Astrocyte (in vitro differentiated cells and primary cell): ENCODE measurements at regions not wholly inside any gene's neighbourhood (a gene's known extent, or its start where the extent isn't known, plus 50 kb on each side); places are given as distances from the start of the nearest gene placed in this dataset.

Experiments
- EZH2 ChIP-seq: IDR thresholded peaks from 2 replicates; pipeline ENCODE4 v1.6.1; 2012; ENCODE audit warnings: mild to moderate bottlenecking, low read length, inconsistent platforms; ENCODE audit not compliant: insufficient read depth
- TF ChIP-seq, protein P1 (sequence below): IDR thresholded peaks from 2 replicates; pipeline ENCODE4 v1.5.1; 2011; ENCODE audit warnings: low read depth, mild to moderate bottlenecking, inconsistent platforms, low read length, moderate library complexity; ENCODE audit not compliant: insufficient read depth

DNA sequence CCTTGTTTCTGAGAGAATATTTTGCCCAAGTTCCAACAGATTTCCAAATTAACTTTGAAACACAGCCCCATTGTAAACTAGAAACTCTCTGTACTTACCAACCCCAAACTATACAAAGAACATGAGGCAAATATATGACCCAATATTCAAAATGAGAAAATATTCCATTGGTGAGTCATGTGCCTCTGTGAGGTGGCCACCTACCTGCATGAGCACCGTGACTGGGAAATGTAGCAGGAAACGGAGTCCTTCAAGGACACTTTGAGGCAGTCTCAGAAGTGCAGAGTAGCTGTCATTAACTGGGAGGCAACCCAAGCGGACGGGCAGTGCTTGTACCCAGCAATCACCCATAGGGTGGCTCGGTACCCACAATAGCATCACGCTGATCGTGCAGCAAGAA is 335.5 kb upstream of the NOX3 start:
- TF ChIP-seq EZH2: no peak
- TF ChIP-seq, protein P1, sequence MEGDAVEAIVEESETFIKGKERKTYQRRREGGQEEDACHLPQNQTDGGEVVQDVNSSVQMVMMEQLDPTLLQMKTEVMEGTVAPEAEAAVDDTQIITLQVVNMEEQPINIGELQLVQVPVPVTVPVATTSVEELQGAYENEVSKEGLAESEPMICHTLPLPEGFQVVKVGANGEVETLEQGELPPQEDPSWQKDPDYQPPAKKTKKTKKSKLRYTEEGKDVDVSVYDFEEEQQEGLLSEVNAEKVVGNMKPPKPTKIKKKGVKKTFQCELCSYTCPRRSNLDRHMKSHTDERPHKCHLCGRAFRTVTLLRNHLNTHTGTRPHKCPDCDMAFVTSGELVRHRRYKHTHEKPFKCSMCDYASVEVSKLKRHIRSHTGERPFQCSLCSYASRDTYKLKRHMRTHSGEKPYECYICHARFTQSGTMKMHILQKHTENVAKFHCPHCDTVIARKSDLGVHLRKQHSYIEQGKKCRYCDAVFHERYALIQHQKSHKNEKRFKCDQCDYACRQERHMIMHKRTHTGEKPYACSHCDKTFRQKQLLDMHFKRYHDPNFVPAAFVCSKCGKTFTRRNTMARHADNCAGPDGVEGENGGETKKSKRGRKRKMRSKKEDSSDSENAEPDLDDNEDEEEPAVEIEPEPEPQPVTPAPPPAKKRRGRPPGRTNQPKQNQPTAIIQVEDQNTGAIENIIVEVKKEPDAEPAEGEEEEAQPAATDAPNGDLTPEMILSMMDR: no peak
